Karpas-422 (cell line): ENCODE measurements at regions not wholly inside any gene's neighbourhood (a gene's known extent, or its start where the extent isn't known, plus 50 kb on each side); places are given as distances from the start of the nearest gene placed in this dataset.

Source experiments
- DNase-seq: peaks from one replicate; pipeline ENCODE4 v3.0.0-alpha.2; 2015
- H2AFZ ChIP-seq: fragments of 200-600 bp; sonication (generic); 2 replicates; pipeline ENCODE4 v1.6.1; 2014; ENCODE audit warnings: antibody characterized with exemption, low read length, mixed read lengths
- H3K27ac ChIP-seq: fragments of 200-600 bp; sonication (generic); 2 replicates; pipeline ENCODE4 v1.5.1; 2014; ENCODE audit warnings: mild to moderate bottlenecking, low read length, moderate library complexity
- H3K27me3 ChIP-seq: fragments of 200-600 bp; sonication (generic); 2 replicates; pipeline ENCODE4 v1.6.1; 2014; ENCODE audit warnings: low read length, mixed read lengths
- H3K36me3 ChIP-seq: fragments of 200-600 bp; sonication (generic); 2 replicates; pipeline ENCODE4 v1.6.1; 2014; ENCODE audit warnings: low read length, mixed read lengths; ENCODE audit not compliant: insufficient read depth
- H3K4me1 ChIP-seq: fragments of 200-600 bp; sonication (generic); 2 replicates; pipeline ENCODE4 v1.6.1; 2014; ENCODE audit warnings: mild to moderate bottlenecking, low read length, mixed read lengths
- H3K4me2 ChIP-seq: fragments of 200-600 bp; sonication (generic); 2 replicates; pipeline ENCODE4 v1.6.1; 2014; ENCODE audit warnings: low read length, low read depth, mild to moderate bottlenecking; ENCODE audit not compliant: poor library complexity, severe bottlenecking
- H3K4me3 ChIP-seq: fragments of 200-600 bp; sonication (generic); 2 replicates; pipeline ENCODE4 v1.5.1; 2014; ENCODE audit warnings: mild to moderate bottlenecking, antibody characterized with exemption, low read length, mixed read lengths
- H3K79me2 ChIP-seq: fragments of 200-600 bp; sonication (generic); 2 replicates; pipeline ENCODE4 v1.6.1; 2014; ENCODE audit warnings: mild to moderate bottlenecking, low read length, mixed read lengths
- H3K9ac ChIP-seq: fragments of 200-600 bp; sonication (generic); 2 replicates; pipeline ENCODE4 v1.6.0; 2014; ENCODE audit warnings: low read length
- H3K9me2 ChIP-seq: fragments of 200-600 bp; sonication (generic), shearing (Covaris generic); replicated peaks from 2 replicates; pipeline ENCODE4 v1.6.0; 2014; ENCODE audit warnings: mild to moderate bottlenecking, low read length, moderate library complexity; ENCODE audit not compliant: insufficient read depth
- H3K9me3 ChIP-seq: fragments of 300-700, 200-600 bp; sonication (generic); 2 replicates; pipeline ENCODE4 v1.6.1; 2014; ENCODE audit warnings: low read length, mixed read lengths
- H4K20me1 ChIP-seq: fragments of 200-600 bp; sonication (generic); 2 replicates; pipeline ENCODE4 v1.6.1; 2014; ENCODE audit warnings: mild to moderate bottlenecking, antibody characterized with exemption, low read length, low read depth; ENCODE audit not compliant: insufficient read depth

- H2AFZ ChIP-seq, result no peak overlapping the region
- H3K4me1 ChIP-seq, result no peaks in the 10 kb centered on the region
- H3K9me2 ChIP-seq, result no peaks in the 10 kb centered on the region
- H3K36me3 ChIP-seq, result no peaks in the 10 kb centered on the region
- H3K27me3 ChIP-seq, result 0 out of 2 replicates have a peak, but pooled peaks cover 4% of the 10 kb centered on the region
- 0 out of 2 replicates have a peak, but pooled peaks cover 5% of the 10 kb centered on the region for H4K20me1 ChIP-seq
- no peak overlapping the region for H3K4me3 ChIP-seq
- H3K4me2 ChIP-seq, result no peak overlapping the region
- no peak overlapping the region for H3K27ac ChIP-seq
- no peak overlapping the region for H3K9ac ChIP-seq
- H3K79me2 ChIP-seq, result no peaks in the 10 kb centered on the region
- no peaks in the 10 kb centered on the region for H3K9me3 ChIP-seq
- DNase-seq, result no peak
Measured at GRCh38 chr11:33536178-33536577, 164.4 kb downstream of the C11orf91 start.

GRCh38 chr11:33534575-33534974 is 166.1 kb downstream of the C11orf91 start:
- no peaks in the 10 kb centered on the region for H3K9me3 ChIP-seq
- H3K4me3 ChIP-seq, result no peak overlapping the region
- no peaks in the 10 kb centered on the region for H3K4me1 ChIP-seq
- no peaks in the 10 kb centered on the region for H3K79me2 ChIP-seq
- no peak overlapping the region for H3K4me2 ChIP-seq
- H3K27me3 ChIP-seq, result 0 out of 2 replicates have a peak, but pooled peaks cover 4% of the 10 kb centered on the region
- no peak for DNase-seq
- H4K20me1 ChIP-seq, result 0 out of 2 replicates have a peak, but pooled peaks cover under 1% of the 10 kb centered on the region
- no peak overlapping the region for H3K9ac ChIP-seq
- H3K36me3 ChIP-seq, result no peaks in the 10 kb centered on the region
- no peaks in the 10 kb centered on the region for H3K9me2 ChIP-seq
- H3K27ac ChIP-seq, result no peak overlapping the region
- no peak overlapping the region for H2AFZ ChIP-seq

GRCh38 chr11:33533386-33534052 is 167.1 kb downstream of the C11orf91 start:
- Histone ChIP-seq H3K27me3 (0 out of 2 replicates have a peak, but pooled peaks cover 4% of the 10 kb centered on the region), H3K9me2 (no peaks in the 10 kb centered on the region), H3K79me2 (no peaks in the 10 kb centered on the region), H3K36me3 (no peaks in the 10 kb centered on the region), H4K20me1 (no peaks in the 10 kb centered on the region), H3K4me2 (no peak overlapping the region), H3K9me3 (no peaks in the 10 kb centered on the region), H2AFZ (no peak overlapping the region), H3K27ac (no peak overlapping the region), H3K4me1 (no peaks in the 10 kb centered on the region), H3K4me3 (no peak overlapping the region), H3K9ac (no peak overlapping the region)
- DNase-seq, result no peak

GRCh38 chr11:33532720-33533385 is 167.8 kb downstream of the C11orf91 start:
- H4K20me1 ChIP-seq, result no peaks in the 10 kb centered on the region
- no peak overlapping the region for H3K4me3 ChIP-seq
- H3K27ac ChIP-seq, result no peak overlapping the region
- no peaks in the 10 kb centered on the region for H3K9me2 ChIP-seq
- 0 out of 2 replicates have a peak, but pooled peaks cover 4% of the 10 kb centered on the region for H3K27me3 ChIP-seq
- H2AFZ ChIP-seq, result no peak overlapping the region
- no peaks in the 10 kb centered on the region for H3K79me2 ChIP-seq
- H3K36me3 ChIP-seq, result no peaks in the 10 kb centered on the region
- H3K4me2 ChIP-seq, result no peak overlapping the region
- no peaks in the 10 kb centered on the region for H3K9me3 ChIP-seq
- H3K9ac ChIP-seq, result no peak overlapping the region
- no peak for DNase-seq
- no peaks in the 10 kb centered on the region for H3K4me1 ChIP-seq

- Histone ChIP-seq H3K4me1 (no peaks in the 10 kb centered on the region), H3K27ac (no peak overlapping the region), H3K9me2 (no peaks in the 10 kb centered on the region), H3K4me3 (no peak overlapping the region), H3K36me3 (no peaks in the 10 kb centered on the region), H3K9ac (no peak overlapping the region), H3K79me2 (no peaks in the 10 kb centered on the region), H2AFZ (no peak overlapping the region), H3K4me2 (no peak overlapping the region), H3K9me3 (no peaks in the 10 kb centered on the region), H3K27me3 (0 out of 2 replicates have a peak, but pooled peaks cover 4% of the 10 kb centered on the region), H4K20me1 (no peaks in the 10 kb centered on the region)
- no peak for DNase-seq
Measured at GRCh38 chr11:33532257-33532656, 168.4 kb downstream of the C11orf91 start.

- no peaks in the 10 kb centered on the region for H3K79me2 ChIP-seq
- no peaks in the 10 kb centered on the region for H3K36me3 ChIP-seq
Measured at GRCh38 chr11:33531743-33532181, 168.9 kb downstream of the C11orf91 start.

GRCh38 chr11:33530815-33531214 is 169.8 kb downstream of the C11orf91 start:
- Histone ChIP-seq H3K9me3 (peaks cover 4% of the 10 kb centered on the region; the same call in 1 of the 2 replicates), H2AFZ (no peak overlapping the region), H4K20me1 (no peaks in the 10 kb centered on the region), H3K4me1 (no peaks in the 10 kb centered on the region), H3K79me2 (no peaks in the 10 kb centered on the region), H3K9ac (no peak overlapping the region), H3K9me2 (no peaks in the 10 kb centered on the region), H3K4me3 (no peak overlapping the region), H3K27ac (no peak overlapping the region), H3K4me2 (no peak overlapping the region), H3K36me3 (no peaks in the 10 kb centered on the region), H3K27me3 (0 out of 2 replicates have a peak, but pooled peaks cover 4% of the 10 kb centered on the region)
- no peak for DNase-seq

More at GRCh38 chr11:33531743-33532181, 168.9 kb downstream of the C11orf91 start:
- Histone ChIP-seq H3K27me3 (0 out of 2 replicates have a peak, but pooled peaks cover 4% of the 10 kb centered on the region), H3K4me1 (no peaks in the 10 kb centered on the region), H3K4me2 (no peak overlapping the region), H4K20me1 (no peaks in the 10 kb centered on the region), H3K27ac (no peak overlapping the region), H3K4me3 (no peak overlapping the region), H3K9me2 (no peaks in the 10 kb centered on the region), H2AFZ (no peak overlapping the region), H3K9me3 (peaks cover 4% of the 10 kb centered on the region; the same call in 1 of the 2 replicates), H3K9ac (no peak overlapping the region)
- DNase-seq, result no peak

GRCh38 chr11:33529461-33529860 is 171.2 kb downstream of the C11orf91 start:
- H3K9me2 ChIP-seq, result no peaks in the 10 kb centered on the region
- H3K36me3 ChIP-seq, result no peaks in the 10 kb centered on the region
- no peak overlapping the region for H3K4me2 ChIP-seq
- H3K4me1 ChIP-seq, result no peaks in the 10 kb centered on the region
- no peaks in the 10 kb centered on the region for H3K27me3 ChIP-seq
- no peak overlapping the region for H3K4me3 ChIP-seq
- H4K20me1 ChIP-seq, result no peaks in the 10 kb centered on the region
- no peak for DNase-seq
- H3K9me3 ChIP-seq, result peaks cover 4% of the 10 kb centered on the region; the same call in 1 of the 2 replicates
- no peak overlapping the region for H2AFZ ChIP-seq
- H3K9ac ChIP-seq, result no peak overlapping the region
- no peaks in the 10 kb centered on the region for H3K79me2 ChIP-seq
- H3K27ac ChIP-seq, result no peak overlapping the region
